GM18909 (cell line): ENCODE measurements at regions not wholly inside any gene's neighbourhood (a gene's known extent, or its start where the extent isn't known, plus 50 kb on each side); places are given as distances from the start of the nearest gene placed in this dataset.

ENCODE experiments used
- ATAC-seq: cut with Tn5 transposase; IDR thresholded peaks from one replicate; pipeline ENCODE4 v1.9.1; 2021; ENCODE audit warnings: mild to moderate bottlenecking; ENCODE audit not compliant: unreplicated experiment, poor library complexity

- no peak for ATAC-seq
Observed at GRCh38 chr18:72201032-72201431, 343.1 kb downstream of the CBLN2 start.

DNA sequence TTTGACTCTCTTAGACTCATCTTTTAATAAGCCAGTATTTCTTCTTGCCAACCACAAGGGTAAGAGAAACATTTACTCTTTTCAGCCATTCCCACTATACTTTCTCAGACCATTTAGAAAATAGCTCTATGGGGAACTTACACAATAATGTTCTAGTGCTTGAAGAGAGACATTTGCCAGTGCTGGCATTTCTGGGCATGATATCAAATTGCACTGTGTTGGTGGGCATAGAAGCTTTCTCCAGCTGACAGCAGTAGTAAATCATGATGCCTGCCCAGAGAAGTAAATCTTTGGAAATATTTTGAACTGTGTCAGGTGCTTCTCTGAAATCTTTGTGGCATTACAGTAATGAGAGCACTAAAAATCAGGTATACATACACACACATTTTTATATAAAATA is 346.6 kb downstream of the CBLN2 start:
- ATAC-seq: no peak

GRCh38 chr18:72194072-72194471 is 350.1 kb downstream of the CBLN2 start:
- no peak for ATAC-seq

DNA sequence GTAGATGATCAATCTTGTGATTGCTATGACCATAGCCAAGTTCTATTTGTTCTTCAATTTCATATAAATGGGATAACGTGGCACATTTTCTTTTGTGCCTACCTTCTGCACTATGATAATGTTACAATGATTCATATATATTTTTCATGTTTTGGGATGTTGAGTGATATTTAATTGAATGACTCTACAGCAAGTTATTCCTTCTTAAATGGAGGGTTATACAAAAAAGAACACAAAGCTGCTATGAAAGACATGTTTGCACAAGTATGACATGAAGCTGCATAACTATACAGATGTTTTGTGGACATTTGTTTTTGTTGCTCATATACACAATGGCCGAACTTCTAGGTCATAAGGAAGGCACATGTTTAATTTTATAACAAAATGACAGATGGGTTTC is 356.2 kb downstream of the CBLN2 start:
- ATAC-seq: no peak

DNA sequence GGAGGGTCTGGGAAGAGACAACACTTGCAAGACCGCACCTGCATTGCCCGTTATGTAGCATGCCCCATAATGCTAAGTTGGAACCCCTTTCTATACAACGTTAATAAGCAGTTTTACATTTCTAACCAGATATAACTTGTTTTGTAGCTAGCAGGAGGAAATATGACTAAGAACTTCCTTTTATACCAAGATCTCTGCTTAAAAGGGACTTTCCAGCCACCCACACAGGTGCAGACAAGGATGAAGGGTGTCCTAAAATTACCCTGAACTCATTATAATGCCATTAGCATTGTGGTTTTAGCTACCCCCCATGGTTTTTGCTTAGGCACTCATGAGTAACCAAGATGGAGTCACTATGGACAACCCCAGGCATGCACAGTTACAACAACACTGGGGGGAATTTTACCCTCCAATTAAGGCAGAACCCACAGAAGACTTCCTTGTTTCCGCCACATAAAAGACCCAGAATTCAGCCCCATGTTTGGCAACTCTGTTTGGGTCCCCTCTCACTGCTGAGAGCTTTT is 362.8 kb downstream of the CBLN2 start:
- peak; percentile 80 for ATAC-seq

DNA sequence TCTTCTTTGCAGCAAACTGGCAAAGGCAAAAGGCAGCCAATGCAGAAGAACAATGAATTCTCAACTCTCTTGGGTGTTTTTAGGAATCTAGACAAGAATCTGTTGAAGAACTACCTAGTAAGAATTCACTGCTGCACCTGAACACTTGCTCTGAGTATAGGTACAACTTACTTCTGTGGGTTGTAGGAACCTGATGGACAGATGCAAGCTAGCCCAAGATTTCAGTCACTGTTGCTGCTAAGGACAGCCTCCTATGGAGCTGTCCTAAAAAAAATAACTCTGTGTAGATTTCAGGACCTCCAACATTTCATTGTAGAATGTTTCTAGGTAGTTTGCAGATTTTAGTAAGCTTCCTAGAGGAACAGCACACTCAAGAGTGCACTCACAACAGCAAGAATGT is 363.5 kb downstream of the CBLN2 start:
- ATAC-seq: peak; percentile 29

DNA sequence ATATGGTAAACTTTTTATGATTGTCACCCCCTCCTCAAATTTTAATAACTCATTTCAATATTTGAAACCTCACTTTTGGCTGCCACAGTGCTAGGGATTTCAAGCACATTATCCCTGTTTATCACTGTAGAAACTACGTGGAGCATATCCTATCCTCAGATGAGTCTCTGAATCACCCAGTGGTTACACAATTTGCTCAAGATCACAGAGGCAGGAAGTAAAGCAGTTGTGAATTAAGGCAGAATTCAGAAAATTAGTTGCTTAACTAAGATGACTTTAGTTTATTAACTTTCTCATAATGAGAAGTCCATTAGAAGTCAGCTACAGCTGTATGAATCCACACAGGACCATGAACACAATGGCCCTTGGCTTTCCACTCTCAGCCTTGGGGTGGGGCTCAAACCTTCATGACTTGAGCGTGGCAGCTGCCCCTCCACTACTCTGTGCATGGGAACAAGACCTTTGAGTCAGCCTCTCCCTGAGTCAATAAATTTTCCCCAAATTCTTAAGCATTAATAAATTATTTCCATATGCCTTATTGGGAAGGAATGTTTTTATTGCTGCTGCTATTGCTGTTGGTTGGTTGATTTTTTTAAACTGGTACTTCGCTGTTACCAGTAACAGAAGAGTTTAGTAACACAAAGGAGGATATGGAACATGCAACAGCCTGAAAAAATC is 369.0 kb downstream of the CBLN2 start:
- ATAC-seq: no peak

DNA sequence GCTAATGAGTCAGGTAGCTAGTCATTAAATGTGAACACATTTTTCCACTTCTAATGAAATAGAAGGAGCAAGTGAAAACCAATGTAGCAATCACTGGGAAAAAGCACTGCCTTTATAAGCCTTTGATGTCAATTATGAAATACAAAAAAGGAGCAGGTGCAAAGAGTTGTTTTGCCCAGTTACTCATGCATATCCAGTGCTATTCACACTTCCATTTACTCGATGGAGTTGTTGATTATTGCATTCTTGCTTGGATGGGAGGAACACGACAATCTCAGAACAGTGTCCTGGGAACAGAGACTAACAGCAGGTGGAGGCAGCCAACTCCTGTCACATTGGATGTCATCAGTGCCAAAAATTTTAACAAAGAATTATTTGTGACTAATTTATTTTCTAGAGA is 372.5 kb downstream of the CBLN2 start:
- ATAC-seq: no peak

GRCh38 chr18:72161691-72162090 is 382.5 kb downstream of the CBLN2 start:
- no peak for ATAC-seq

DNA sequence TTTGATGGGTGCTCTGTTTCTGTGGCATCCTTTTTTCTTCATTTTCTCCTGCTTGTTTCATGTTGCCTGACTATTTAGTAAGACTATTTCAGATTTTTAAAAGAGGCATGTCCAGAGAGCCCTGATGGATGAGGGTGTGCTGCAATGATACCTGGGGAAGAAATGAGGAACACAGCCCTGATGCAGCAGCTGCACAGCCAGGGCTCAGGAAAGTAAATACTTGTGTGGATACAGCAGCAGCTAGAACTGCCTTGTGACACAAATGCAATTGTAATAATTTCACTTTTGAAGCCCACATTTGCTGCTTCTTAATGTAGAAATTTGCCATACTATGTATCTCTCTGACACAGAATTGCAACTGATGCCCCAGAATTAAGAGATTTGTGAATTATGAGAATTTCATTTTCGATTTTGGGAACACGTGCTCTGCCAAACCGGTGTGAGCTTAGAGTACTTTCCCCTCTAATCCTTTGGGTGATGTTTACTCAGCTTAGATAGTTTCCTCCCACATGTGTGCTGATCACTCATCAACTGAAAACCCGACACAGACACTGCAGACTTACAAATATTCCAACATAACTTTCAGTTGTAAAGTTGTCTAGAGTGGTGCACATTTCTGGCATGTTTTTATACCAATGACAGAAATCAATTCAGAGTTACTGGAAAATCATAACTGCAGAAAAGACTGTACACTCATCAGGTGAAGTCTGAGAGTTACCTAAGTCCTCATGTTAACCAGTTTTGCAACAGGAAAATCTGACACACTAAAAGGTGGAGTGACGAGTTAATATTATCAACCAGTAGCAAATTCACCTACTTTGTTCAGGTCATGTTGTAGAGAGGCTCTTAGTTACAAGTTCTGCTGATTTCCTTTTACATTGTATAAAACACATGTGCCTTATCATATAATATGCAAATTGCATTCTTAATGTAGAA is 383.4 kb downstream of the CBLN2 start:
- no peak for ATAC-seq

- ATAC-seq: no peak
Observed at GRCh38 chr18:72155327-72155726, 388.8 kb downstream of the CBLN2 start.

- ATAC-seq: no peak
Observed at GRCh38 chr18:72154926-72155325, 389.2 kb downstream of the CBLN2 start.

GRCh38 chr18:72152935-72153334 is 391.2 kb downstream of the CBLN2 start:
- ATAC-seq: no peak

DNA sequence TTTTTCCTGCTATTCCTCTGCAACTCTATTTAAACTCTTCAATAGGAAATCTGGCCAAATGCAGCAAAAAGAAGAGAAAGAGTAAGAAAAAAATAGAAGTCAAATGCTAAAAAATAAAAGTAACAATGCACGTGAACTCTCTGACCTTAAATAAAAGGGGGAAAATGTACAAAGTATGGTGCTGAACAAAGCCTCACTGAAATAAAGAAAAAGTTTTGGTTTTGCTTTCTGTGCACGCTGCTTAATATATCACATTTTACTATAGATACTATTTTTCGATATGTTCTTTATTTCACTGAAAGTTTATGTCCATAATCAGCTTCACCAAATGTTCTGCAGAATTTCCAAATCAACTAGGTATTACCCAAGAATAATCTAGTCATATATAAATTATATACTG is 396.3 kb downstream of the CBLN2 start:
- ATAC-seq: no peak

DNA sequence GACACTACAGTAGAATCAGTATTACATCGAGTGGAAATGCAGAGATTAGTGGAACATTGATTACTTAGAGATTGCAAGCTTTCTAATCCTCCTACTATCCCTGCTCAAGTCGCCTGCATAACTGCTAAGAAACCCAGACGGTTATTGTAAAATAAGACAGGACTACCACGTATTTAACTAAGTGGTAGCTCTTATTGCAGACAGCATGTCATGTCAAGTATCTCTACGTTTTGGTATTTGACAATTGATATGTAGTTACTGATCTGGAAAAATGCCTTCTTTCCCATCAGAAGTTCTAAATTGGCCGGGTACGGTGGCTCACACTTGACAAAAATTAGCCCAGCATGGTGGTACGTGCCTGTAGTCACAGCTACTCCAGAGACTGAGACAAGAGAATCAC is 404.1 kb downstream of the CBLN2 start:
- no peak for ATAC-seq

DNA sequence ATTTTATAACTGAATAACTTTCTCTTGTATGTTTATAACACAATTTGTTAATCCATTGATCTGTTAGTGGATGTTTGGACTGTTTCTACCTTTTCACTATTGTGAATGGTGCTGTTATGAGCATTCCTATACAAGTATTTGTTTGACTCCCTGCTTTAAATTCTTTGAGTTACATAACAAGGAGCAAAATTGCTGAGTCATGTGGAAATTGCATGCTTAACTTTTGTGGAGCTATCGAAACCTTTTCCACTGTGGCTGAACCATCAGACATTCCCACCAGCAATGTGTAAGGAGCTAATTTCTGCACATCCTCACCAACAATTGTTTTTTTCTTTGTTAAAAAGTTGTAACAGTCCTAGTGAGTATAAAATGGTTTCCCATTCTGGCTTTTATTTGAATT is 415.5 kb downstream of the CBLN2 start:
- ATAC-seq: no peak

DNA sequence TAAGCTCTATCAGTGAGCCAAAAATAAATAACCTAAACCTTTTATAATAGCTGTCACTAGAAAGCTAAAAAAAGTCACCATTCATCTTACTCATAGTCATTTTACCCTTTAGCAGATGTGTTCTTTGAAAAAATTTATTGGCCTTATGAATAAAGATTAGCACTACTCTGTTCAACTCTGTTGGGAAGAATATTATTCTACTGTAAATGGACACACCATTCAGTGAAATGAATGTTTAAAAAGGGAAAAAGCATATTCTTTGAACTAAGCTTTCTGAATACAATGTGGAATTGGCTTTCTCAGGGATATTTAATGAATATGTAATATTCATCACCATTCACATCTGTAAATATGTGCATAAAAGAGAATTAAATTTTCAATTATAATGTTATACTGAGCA is 422.0 kb downstream of the CBLN2 start:
- no peak for ATAC-seq

DNA sequence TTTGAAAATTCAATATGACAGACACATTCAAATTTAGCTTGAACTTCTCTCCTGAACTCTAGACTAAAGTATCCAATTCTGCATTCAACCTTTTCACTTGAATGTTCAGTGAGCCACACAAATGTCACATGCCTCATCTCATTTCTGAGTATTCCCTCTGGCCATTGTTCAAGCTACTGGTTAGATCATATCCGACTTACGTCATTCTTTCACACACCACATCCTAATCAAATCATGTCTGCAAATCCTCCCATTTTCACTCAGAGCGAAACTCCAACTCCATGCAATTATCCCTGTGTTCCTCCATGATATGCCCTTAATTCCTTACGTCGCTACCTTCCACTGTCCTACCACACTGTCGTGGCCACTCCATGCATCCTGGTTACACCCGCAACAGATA is 425.1 kb downstream of the CBLN2 start:
- no peak for ATAC-seq

- ATAC-seq: no peak
Observed at GRCh38 chr18:72114801-72115594, 429.1 kb downstream of the CBLN2 start.

- no peak for ATAC-seq
Observed at GRCh38 chr18:72107647-72108383, 436.3 kb downstream of the CBLN2 start.
